ENCODE measurements at regions not wholly inside any gene's neighbourhood (a gene's known extent, or its start where the extent isn't known, plus 50 kb on each side); places are given as distances from the start of the nearest gene placed in this dataset.

- TF ChIP-seq CREB1 (IDR thresholded peaks at IDR 0.05; ENCODE audit: low read depth) (no peak), EP300 (IDR thresholded peaks at IDR 0.05; ENCODE audit: borderline replicate concordance) (no peak), EGR1 (IDR thresholded peaks at IDR 0.05) (no peak), YY1 (IDR thresholded peaks at IDR 0.05; ENCODE audit: low read depth) (no peak), TEAD4 (IDR thresholded peaks at IDR 0.05) (no peak), TAF1 (IDR thresholded peaks at IDR 0.05; ENCODE audit: low read depth) (no peak), ZBTB7A (IDR thresholded peaks at IDR 0.05; ENCODE audit: low read depth) (no peak), REST (IDR thresholded peaks at IDR 0.05; ENCODE audit: low read depth) (no peak), CEBPB (IDR thresholded peaks at IDR 0.05) (no peak), RAD21 (IDR thresholded peaks at IDR 0.05; ENCODE audit: low read depth) (no peak), NFIC (IDR thresholded peaks at IDR 0.05) (no peak)
- TF ChIP-seq, protein P1, sequence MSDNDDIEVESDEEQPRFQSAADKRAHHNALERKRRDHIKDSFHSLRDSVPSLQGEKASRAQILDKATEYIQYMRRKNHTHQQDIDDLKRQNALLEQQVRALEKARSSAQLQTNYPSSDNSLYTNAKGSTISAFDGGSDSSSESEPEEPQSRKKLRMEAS (IDR thresholded peaks at IDR 0.05) = no peak
- TF ChIP-seq, protein P2, sequence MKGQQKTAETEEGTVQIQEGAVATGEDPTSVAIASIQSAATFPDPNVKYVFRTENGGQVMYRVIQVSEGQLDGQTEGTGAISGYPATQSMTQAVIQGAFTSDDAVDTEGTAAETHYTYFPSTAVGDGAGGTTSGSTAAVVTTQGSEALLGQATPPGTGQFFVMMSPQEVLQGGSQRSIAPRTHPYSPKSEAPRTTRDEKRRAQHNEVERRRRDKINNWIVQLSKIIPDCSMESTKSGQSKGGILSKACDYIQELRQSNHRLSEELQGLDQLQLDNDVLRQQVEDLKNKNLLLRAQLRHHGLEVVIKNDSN (IDR thresholded peaks at IDR 0.05) = no peak
Observed at GRCh38 chr18:6557770-6558248, 143.1 kb upstream of the L3MBTL4 start.

All from Ishikawa (cell line).